ENCODE measurements at regions not wholly inside any gene's neighbourhood (a gene's known extent, or its start where the extent isn't known, plus 50 kb on each side); places are given as distances from the start of the nearest gene placed in this dataset.

- Histone ChIP-seq H3K4me2 (ENCODE audit: control insufficient read depth, extremely low read depth, insufficient read depth, low read depth, low read length) (no peak overlapping the region), H4K20me1 (ENCODE audit: control insufficient read depth, extremely low read depth, insufficient read depth, low read length) (no peaks in the 10 kb centered on the region), H3K27ac (ENCODE audit: control insufficient read depth, insufficient read depth, low read length) (no peak overlapping the region), H2AFZ (ENCODE audit: control insufficient read depth, low read length) (no peak overlapping the region), H3K36me3 (ENCODE audit: control insufficient read depth in 2 of 2, extremely low read depth in 1 of 2, insufficient read depth in 2 of 2, low read length in 2 of 2) (no peaks in the 10 kb centered on the region), H3K4me1 (ENCODE audit: control insufficient read depth, extremely low read depth, insufficient read depth, low read length) (no peaks in the 10 kb centered on the region), H3K9ac (ENCODE audit: control insufficient read depth, extremely low read depth, insufficient read depth, low read length) (no peak overlapping the region), H3K9me3 (ENCODE audit: control insufficient read depth, low read depth, low read length) (no peaks in the 10 kb centered on the region), H3K4me3 (ENCODE audit: control insufficient read depth in 2 of 3, extremely low read depth in 1 of 3, insufficient read depth in 2 of 3, low read depth in 1 of 3, low read length in 3 of 3) (no peak overlapping the region), H3K79me2 (ENCODE audit: control insufficient read depth, insufficient read depth, low read length) (no peaks in the 10 kb centered on the region), H3K9me1 (ENCODE audit: control insufficient read depth, extremely low read depth, insufficient read depth, low read length) (no peaks in the 10 kb centered on the region), H3K27me3 (ENCODE audit: control insufficient read depth, extremely low read depth, insufficient read depth, low read length) (no peaks in the 10 kb centered on the region)
- no peak for DNase-seq (ENCODE audit: low read depth, low spot score)
- dilution Hi-C loops (cut with MboI; ENCODE audit: extremely low pct_ligation_motif_present, low sequenced_read_pairs): no loop called here
- FAIRE-seq: no peak
- no peak for TF ChIP-seq CTCF (optimal IDR thresholded peaks at IDR 0.05 in 1 of 3, IDR thresholded peaks at IDR 0.05 in 1 of 3, conservative IDR thresholded peaks at IDR 0.05 in 1 of 3; ENCODE audit: extremely low read depth in 1 of 3, insufficient read depth in 2 of 3, low read length in 3 of 3)
- no peak for TF ChIP-seq EZH2 (IDR thresholded peaks at IDR 0.05; ENCODE audit: low read length)
Measured at GRCh38 chr17:52754838-52755237, 596.3 kb upstream of the CA10 start.

GRCh38 chr17:52751051-52751450 lies 592.5 kb upstream of the CA10 start:
- DNase-seq (ENCODE audit: low read depth, low spot score) (no peak), FAIRE-seq (no peak)
- H3K4me3 ChIP-seq (ENCODE audit: control insufficient read depth in 2 of 3, extremely low read depth in 1 of 3, insufficient read depth in 2 of 3, low read depth in 1 of 3, low read length in 3 of 3): no peak overlapping the region
- no peak overlapping the region for H3K27ac ChIP-seq (ENCODE audit: control insufficient read depth, insufficient read depth, low read length)
- no peaks in the 10 kb centered on the region for H3K27me3 ChIP-seq (ENCODE audit: control insufficient read depth, extremely low read depth, insufficient read depth, low read length)
- H3K4me2 ChIP-seq (ENCODE audit: control insufficient read depth, extremely low read depth, insufficient read depth, low read depth, low read length): no peak overlapping the region
- no peak overlapping the region for H2AFZ ChIP-seq (ENCODE audit: control insufficient read depth, low read length)
- no peaks in the 10 kb centered on the region for H4K20me1 ChIP-seq (ENCODE audit: control insufficient read depth, extremely low read depth, insufficient read depth, low read length)
- no peaks in the 10 kb centered on the region for H3K79me2 ChIP-seq (ENCODE audit: control insufficient read depth, insufficient read depth, low read length)
- TF ChIP-seq CTCF (optimal IDR thresholded peaks at IDR 0.05 in 1 of 3, IDR thresholded peaks at IDR 0.05 in 1 of 3, conservative IDR thresholded peaks at IDR 0.05 in 1 of 3; ENCODE audit: extremely low read depth in 1 of 3, insufficient read depth in 2 of 3, low read length in 3 of 3) (no peak), EZH2 (IDR thresholded peaks at IDR 0.05; ENCODE audit: low read length) (no peak)
- dilution Hi-C loops (cut with MboI; ENCODE audit: extremely low pct_ligation_motif_present, low sequenced_read_pairs): no loop called here
- no peaks in the 10 kb centered on the region for H3K4me1 ChIP-seq (ENCODE audit: control insufficient read depth, extremely low read depth, insufficient read depth, low read length)
- no peak overlapping the region for H3K9ac ChIP-seq (ENCODE audit: control insufficient read depth, extremely low read depth, insufficient read depth, low read length)
- H3K9me1 ChIP-seq (ENCODE audit: control insufficient read depth, extremely low read depth, insufficient read depth, low read length): no peaks in the 10 kb centered on the region
- no peaks in the 10 kb centered on the region for H3K36me3 ChIP-seq (ENCODE audit: control insufficient read depth in 2 of 2, extremely low read depth in 1 of 2, insufficient read depth in 2 of 2, low read length in 2 of 2)
- no peaks in the 10 kb centered on the region for H3K9me3 ChIP-seq (ENCODE audit: control insufficient read depth, low read depth, low read length)
